H1 (cell line): ENCODE measurements at regions not wholly inside any gene's neighbourhood (a gene's known extent, or its start where the extent isn't known, plus 50 kb on each side); places are given as distances from the start of the nearest gene placed in this dataset.

ENCODE experiments used
- CTCF ChIA-PET: fragments of 300-600 bp; sonication (Branson Sonifier 250); formaldehyde crosslinking; loops from one replicate; lab custom pipeline; 2021; ENCODE audit not compliant: partially characterized antibody; lab: Charles Lee
- POLR2A ChIA-PET: fragments of 300-600 bp; sonication (Branson Sonifier 250); formaldehyde crosslinking; loops from one replicate; lab custom pipeline; 2021; ENCODE audit warnings: inconsistent platforms; ENCODE audit not compliant: partially characterized antibody; lab: Charles Lee
- DNase-seq, 2 experiments: peaks; one replicate each; pipeline versions ENCODE4 v3.0.0 to v3.0.0-alpha.2; 2010 to 2022; ENCODE audit warnings: low spot score in 2 of 2, low read depth in 1 of 2, mixed read lengths in 1 of 2
- FAIRE-seq: peaks from 2 replicates; lab custom pipeline; 2011; peaks lifted over from hg19 to GRCh38; lab: Jason Lieb, UNC
- H2AFZ ChIP-seq: 2 replicates; pipeline ENCODE4 v1.8.1; 2012; ENCODE audit warnings: low read length, inconsistent platforms
- H2AK5ac ChIP-seq: 2 replicates; pipeline ENCODE4 v1.6.1; 2013; ENCODE audit warnings: low read depth, low read length
- H2BK120ac ChIP-seq: replicated peaks from 2 replicates; pipeline ENCODE3; 2013; ENCODE audit warnings: low read depth, low read length, inconsistent platforms
- H2BK12ac ChIP-seq: 2 replicates; pipeline ENCODE4 v1.6.1; 2013; ENCODE audit warnings: low read depth, low read length
- H2BK15ac ChIP-seq: 2 replicates; pipeline ENCODE4 v1.6.1; 2013; ENCODE audit warnings: low read length
- H2BK20ac ChIP-seq: 2 replicates; pipeline ENCODE4 v1.6.1; 2013; ENCODE audit warnings: low read length
- H2BK5ac ChIP-seq: 2 replicates; pipeline ENCODE4 v1.6.1; 2013; ENCODE audit warnings: low read depth, low read length
- H3K14ac ChIP-seq: 2 replicates; pipeline ENCODE4 v1.6.1; 2013; ENCODE audit warnings: inconsistent platforms; ENCODE audit not compliant: insufficient read length
- H3K18ac ChIP-seq: 2 replicates; pipeline ENCODE4 v1.6.1; 2013; ENCODE audit warnings: low read length; ENCODE audit errors: extremely low read depth
- H3K23ac ChIP-seq: 2 replicates; pipeline ENCODE4 v1.6.1; 2013; ENCODE audit warnings: inconsistent platforms; ENCODE audit not compliant: insufficient read length
- H3K23me2 ChIP-seq: 2 replicates; pipeline ENCODE4 v1.6.1; 2013; ENCODE audit warnings: low read depth, low read length
- H3K27ac ChIP-seq: 2 replicates; pipeline ENCODE4 v1.6.1; 2011; ENCODE audit warnings: low read depth, low read length, inconsistent platforms
- H3K27me3 ChIP-seq, 4 experiments: replicated peaks in 1 of 4; 1 replicate in 1 of 4; 2 replicates in 3 of 4; pipeline versions ENCODE4 v1.6.1 to v1.8.1; 2011 to 2013; ENCODE audit warnings: low read length in 3 of 4, mild to moderate bottlenecking in 3 of 4, inconsistent platforms in 2 of 4, mixed read lengths in 2 of 4, moderate library complexity in 1 of 4; ENCODE audit not compliant: control insufficient read depth in 3 of 4, insufficient read depth in 3 of 4; ENCODE audit errors: extremely low read depth in 1 of 4
- H3K36me3 ChIP-seq, 4 experiments: 2 replicates each; pipeline versions ENCODE4 v1.6.1 to v1.8.1; 2011 to 2013; ENCODE audit warnings: mild to moderate bottlenecking in 4 of 4, low read length in 3 of 4, moderate library complexity in 2 of 4, control low read depth in 1 of 4, inconsistent platforms in 1 of 4; ENCODE audit not compliant: insufficient read depth in 4 of 4, control insufficient read depth in 2 of 4
- H3K4ac ChIP-seq: replicated peaks from 2 replicates; pipeline ENCODE3; 2013; ENCODE audit warnings: low read length, low read depth, mixed read lengths, inconsistent platforms; ENCODE audit not compliant: insufficient read length
- H3K4me1 ChIP-seq, 4 experiments: replicated peaks in 1 of 4; 1 replicate in 1 of 4; 2 replicates in 3 of 4; pipeline versions ENCODE4 v1.6.1 to v1.8.1; 2011 to 2013; ENCODE audit warnings: low read length in 3 of 4, inconsistent platforms in 2 of 4, mixed read lengths in 1 of 4; ENCODE audit not compliant: insufficient read depth in 4 of 4, control insufficient read depth in 3 of 4
- H3K4me2 ChIP-seq, 2 experiments: 2 replicates each; pipeline versions ENCODE4 v1.6.1 to v1.8.1; 2011 to 2013; ENCODE audit warnings: low read depth in 2 of 2, low read length in 2 of 2, control low read depth in 1 of 2, inconsistent platforms in 1 of 2, mild to moderate bottlenecking in 1 of 2; ENCODE audit not compliant: insufficient read depth in 1 of 2
- H3K4me3 ChIP-seq, 4 experiments: fragments of 200-600, 300-600 bp in 1 of 4; sonication (generic), shearing (Covaris generic), sonication (Bioruptor Twin) in 1 of 4; 2 replicates each; pipeline versions ENCODE4 v1.5.1 to v1.8.1; 2011 to 2016; ENCODE audit warnings: low read length in 4 of 4, low read depth in 3 of 4, control low read depth in 2 of 4, inconsistent platforms in 2 of 4, mild to moderate bottlenecking in 2 of 4, mixed read lengths in 1 of 4, moderate library complexity in 1 of 4; ENCODE audit not compliant: insufficient read depth in 2 of 4; ENCODE audit errors: extremely low read depth in 1 of 4
- H3K56ac ChIP-seq: replicated peaks from 2 replicates; pipeline ENCODE3; 2013; ENCODE audit warnings: low read depth, mild to moderate bottlenecking, mixed read lengths, low read length, inconsistent platforms; ENCODE audit not compliant: insufficient read length
- H3K79me1 ChIP-seq: 2 replicates; pipeline ENCODE4 v1.6.1; 2013; ENCODE audit warnings: low read depth, low read length, control low read depth
- H3K79me2 ChIP-seq, 2 experiments: 2 replicates each; pipeline versions ENCODE4 v1.6.1 to v1.8.1; 2012 to 2013; ENCODE audit warnings: low read length in 2 of 2, mild to moderate bottlenecking in 2 of 2, inconsistent platforms in 1 of 2; ENCODE audit not compliant: insufficient read depth in 2 of 2, control insufficient read depth in 1 of 2
- H3K9ac ChIP-seq, 4 experiments: replicated peaks in 1 of 4; 1 replicate in 1 of 4; 2 replicates in 3 of 4; pipeline versions ENCODE4 v1.6.1 to v1.8.1; 2011 to 2013; ENCODE audit warnings: low read depth in 3 of 4, low read length in 3 of 4, control low read depth in 2 of 4, mild to moderate bottlenecking in 2 of 4, moderate library complexity in 2 of 4, inconsistent platforms in 1 of 4; ENCODE audit errors: extremely low read depth in 1 of 4
- H3K9me3 ChIP-seq, 2 experiments: 2 replicates each; pipeline versions ENCODE4 v1.6.1 to v1.8.1; 2012 to 2013; ENCODE audit warnings: mild to moderate bottlenecking in 2 of 2, moderate library complexity in 2 of 2, control low read depth in 1 of 2, inconsistent platforms in 1 of 2, low read depth in 1 of 2, low read length in 1 of 2, mixed read lengths in 1 of 2; ENCODE audit not compliant: insufficient read depth in 2 of 2
- H4K20me1 ChIP-seq, 2 experiments: replicated peaks in 1 of 2; 2 replicates each; pipeline versions ENCODE3 to v1.8.1; 2011 to 2013; ENCODE audit warnings: inconsistent platforms in 2 of 2, low read length in 2 of 2, mild to moderate bottlenecking in 1 of 2; ENCODE audit not compliant: insufficient read depth in 2 of 2, control insufficient read depth in 1 of 2
- H4K5ac ChIP-seq: 2 replicates; pipeline ENCODE4 v1.6.1; 2013; ENCODE audit warnings: low read length, low read depth, mixed read lengths, inconsistent platforms; ENCODE audit not compliant: insufficient read length
- H4K8ac ChIP-seq: 2 replicates; pipeline ENCODE4 v1.8.0; 2013; ENCODE audit warnings: mild to moderate bottlenecking, moderate library complexity, low read length, inconsistent platforms; ENCODE audit not compliant: insufficient read depth; ENCODE audit errors: extremely low read depth
- H4K91ac ChIP-seq: replicated peaks from 2 replicates; pipeline ENCODE3; 2013; ENCODE audit warnings: low read length, mixed read lengths, inconsistent platforms; ENCODE audit not compliant: insufficient read length
- BACH1 ChIP-seq: IDR thresholded peaks from 2 replicates; pipeline ENCODE4 v1.6.1; 2012; ENCODE audit warnings: low read length, improper control_type of control experiment
- BRCA1 ChIP-seq: IDR thresholded peaks from 2 replicates; pipeline ENCODE4 v1.6.1; 2012; ENCODE audit warnings: low read depth, low read length, improper control_type of control experiment
- CBX5 ChIP-seq: fragments of 300-800, 300-1000 bp; sonication (generic); IDR thresholded peaks from 2 replicates; pipeline ENCODE4 v1.7.1; 2016; ENCODE audit warnings: antibody characterized with exemption, low read length, low read depth
- EP300 ChIP-seq, 2 experiments: IDR thresholded peaks; 1 replicate in 1 of 2; 2 replicates in 1 of 2; pipeline ENCODE4 v1.6.1; 2011 to 2012; ENCODE audit warnings: low read depth in 2 of 2, low read length in 2 of 2, mild to moderate bottlenecking in 2 of 2, borderline replicate concordance in 1 of 2, inconsistent platforms in 1 of 2, moderate library complexity in 1 of 2
- EZH2 ChIP-seq: fragments of 200-600 bp; sonication (generic); IDR thresholded peaks from 2 replicates; pipeline ENCODE4 v1.7.1; 2012; ENCODE audit warnings: low read depth, mild to moderate bottlenecking, moderate library complexity, low read length, inconsistent platforms; ENCODE audit not compliant: severe bottlenecking
- KDM4A ChIP-seq: IDR thresholded peaks from one replicate; pipeline ENCODE4 v1.7.1; 2012; ENCODE audit warnings: low read depth, mild to moderate bottlenecking, moderate library complexity, low read length, inconsistent platforms; ENCODE audit not compliant: severe bottlenecking
- PHF8 ChIP-seq: fragments of 200-600 bp; sonication (generic); conservative IDR thresholded peaks from 2 replicates; pipeline ENCODE4 v1.7.1; 2012; ENCODE audit warnings: low read depth, mild to moderate bottlenecking, inconsistent platforms, low read length, moderate library complexity
- POLR2AphosphoS5 ChIP-seq: IDR thresholded peaks from 2 replicates; pipeline ENCODE4 v1.6.1; 2011; ENCODE audit warnings: low read depth, low read length
- RNF2 ChIP-seq: fragments of 200-900, 300-1000 bp; sonication (generic); IDR thresholded peaks from 2 replicates; pipeline ENCODE4 v1.7.1; 2016; ENCODE audit warnings: borderline replicate concordance, low read depth, mild to moderate bottlenecking, antibody characterized with exemption, low read length; ENCODE audit not compliant: poor library complexity, severe bottlenecking; ENCODE audit errors: missing control alignments
- WGBS, 2 experiments: shearing (Covaris generic) in 1 of 2; methylation state at CpG; one replicate each; pipeline versions ENCODE4 v1.1.6 to v1.1.7; 2013 to 2015; ENCODE audit warnings: low lambda C conversion rate in 2 of 2, mixed read lengths in 2 of 2, inconsistent platforms in 1 of 2, low coverage in 1 of 2, missing lambda C conversion rate in 1 of 2; ENCODE audit not compliant: insufficient replicate concordance in 2 of 2, insufficient coverage in 1 of 2, insufficient read length in 1 of 2; ENCODE audit errors: extremely low coverage in 1 of 2, missing lambda C conversion rate in 1 of 2; 5-methylcytosine and 5-hydroxymethylcytosine counted together
- TF ChIP-seq, protein P1 (sequence below): IDR thresholded peaks from 2 replicates; pipeline ENCODE4 v1.6.1; 2011; ENCODE audit warnings: low read length, improper control_type of control experiment
- TF ChIP-seq, protein P2 (sequence below): IDR thresholded peaks from 2 replicates; pipeline ENCODE4 v1.6.1; 2012; ENCODE audit warnings: inconsistent platforms

DNA sequence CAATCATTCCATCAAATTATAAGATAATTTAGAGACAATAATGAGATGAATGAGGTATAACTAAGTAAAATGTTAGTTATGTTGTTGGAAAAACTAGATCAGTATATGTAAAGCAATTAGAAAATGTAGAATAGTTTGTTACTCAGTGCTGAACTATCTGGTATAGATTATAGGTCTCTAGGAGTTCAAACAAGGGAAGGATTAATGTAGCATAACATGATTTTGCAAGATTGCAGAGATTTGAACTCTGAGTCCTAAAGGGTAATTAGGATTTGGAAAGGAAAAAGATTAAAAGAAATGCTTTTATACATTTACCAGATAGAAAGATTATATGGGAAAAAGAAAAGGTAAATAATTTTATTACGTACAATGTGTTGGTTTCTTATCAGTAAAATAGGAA, 246.3 kb downstream of the KCNC2 start:
- DNase-seq = no peak
- POLR2A ChIA-PET = no interaction called here
- Histone ChIP-seq H2BK5ac (no peak overlapping the region), H3K56ac (no peak overlapping the region), H2BK12ac (no peak overlapping the region), H2AK5ac (no peak overlapping the region), H4K20me1 (no peaks in the 10 kb centered on the region), H3K79me1 (no peaks in the 10 kb centered on the region), H3K14ac (no peak overlapping the region), H3K9me3 (no peaks in the 10 kb centered on the region), H2AFZ (no peak overlapping the region), H3K23me2 (no peaks in the 10 kb centered on the region), H3K79me2 (no peaks in the 10 kb centered on the region), H2BK15ac (no peak overlapping the region), H3K27ac (no peak overlapping the region), H4K91ac (no peak overlapping the region), H3K4me2 (no peak overlapping the region), H3K9ac (no peak overlapping the region), H3K4me3 (no peak overlapping the region), H4K5ac (no peak overlapping the region), H2BK20ac (no peak overlapping the region), H3K4ac (no peak overlapping the region), H3K36me3 (no peaks in the 10 kb centered on the region), H4K8ac (no peak overlapping the region), H3K4me1 (no peaks in the 10 kb centered on the region), H3K18ac (no peak overlapping the region), H3K27me3 (no peaks in the 10 kb centered on the region), H3K23ac (no peak overlapping the region), H2BK120ac (no peak overlapping the region)
- CTCF ChIA-PET = no interaction called here
- 100% methylated on average over 1 of the region's 1 CpG for WGBS, 2 experiments
- FAIRE-seq = no peak
- TF ChIP-seq CBX5 (no peak), KDM4A (no peak), PHF8 (no peak), EZH2 (no peak), BACH1 (no peak), BRCA1 (no peak), RNF2 (no peak), POLR2AphosphoS5 (no peak), EP300 (IDR thresholded peaks at IDR 0.05; ENCODE audit: borderline replicate concordance in 1 of 2, low read depth in 2 of 2, low read length in 2 of 2) (no peak)
- TF ChIP-seq, protein P1, sequence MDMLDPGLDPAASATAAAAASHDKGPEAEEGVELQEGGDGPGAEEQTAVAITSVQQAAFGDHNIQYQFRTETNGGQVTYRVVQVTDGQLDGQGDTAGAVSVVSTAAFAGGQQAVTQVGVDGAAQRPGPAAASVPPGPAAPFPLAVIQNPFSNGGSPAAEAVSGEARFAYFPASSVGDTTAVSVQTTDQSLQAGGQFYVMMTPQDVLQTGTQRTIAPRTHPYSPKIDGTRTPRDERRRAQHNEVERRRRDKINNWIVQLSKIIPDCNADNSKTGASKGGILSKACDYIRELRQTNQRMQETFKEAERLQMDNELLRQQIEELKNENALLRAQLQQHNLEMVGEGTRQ = no peak
- TF ChIP-seq, protein P2, sequence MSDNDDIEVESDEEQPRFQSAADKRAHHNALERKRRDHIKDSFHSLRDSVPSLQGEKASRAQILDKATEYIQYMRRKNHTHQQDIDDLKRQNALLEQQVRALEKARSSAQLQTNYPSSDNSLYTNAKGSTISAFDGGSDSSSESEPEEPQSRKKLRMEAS = no peak
